WTC11 (cell line): ENCODE measurements at regions not wholly inside any gene's neighbourhood (a gene's known extent, or its start where the extent isn't known, plus 50 kb on each side); places are given as distances from the start of the nearest gene placed in this dataset.

ENCODE experiments used
- ATAC-seq: fragments of 200-7000 bp; cut with Tn5 transposase; 2 replicates; pipeline ENCODE4 v1.10.0; 2021; ENCODE audit warnings: mild to moderate bottlenecking, moderate library complexity
- CTCF ChIA-PET: fragments of 300-600 bp; sonication (Branson Sonifier 250); formaldehyde crosslinking; loops from one replicate; lab custom pipeline; 2021; ENCODE audit warnings: antibody characterized with exemption; lab: Charles Lee
- POLR2A ChIA-PET: fragments of 350-600 bp; sonication (Branson Sonifier 250); formaldehyde crosslinking; loops from one replicate; lab custom pipeline; 2021; ENCODE audit warnings: antibody characterized with exemption; lab: Charles Lee
- DNase-seq: peaks from one replicate; pipeline ENCODE4 v3.0.0; 2021; ENCODE audit warnings: low spot score
- H3K27ac Mint-ChIP-seq: 2 replicates; pipeline ENCODE4 v1.8.0; 2021; ENCODE audit warnings: mixed read lengths
- H3K27me3 Mint-ChIP-seq: 2 replicates; pipeline ENCODE4 v1.8.0; 2021; ENCODE audit warnings: low read depth, mild to moderate bottlenecking, moderate library complexity, mixed read lengths
- H3K36me3 Mint-ChIP-seq: 2 replicates; pipeline ENCODE4 v1.8.0; 2021; ENCODE audit warnings: mixed read lengths
- H3K4me1 Mint-ChIP-seq: 2 replicates; pipeline ENCODE4 v1.8.0; 2022; ENCODE audit warnings: mixed read lengths
- H3K4me3 Mint-ChIP-seq: 2 replicates; pipeline ENCODE4 v1.8.0; 2021; ENCODE audit warnings: mild to moderate bottlenecking, moderate library complexity, mixed read lengths
- H3K9me3 Mint-ChIP-seq: 2 replicates; pipeline ENCODE4 v1.8.0; 2021; ENCODE audit warnings: mixed read lengths
- ATF3 ChIP-seq: sonication (generic); formaldehyde crosslinking; conservative IDR thresholded peaks from 2 replicates; pipeline ENCODE4 v1.8.1; 2022; ENCODE audit warnings: mild to moderate bottlenecking, missing genetic modification reagents
- CTCF ChIP-seq: fragments of 200-600 bp; IDR thresholded peaks from 2 replicates; pipeline ENCODE4 v1.8.0; 2022; ENCODE audit warnings: antibody characterized with exemption
- E2F1 ChIP-seq: sonication (generic); formaldehyde crosslinking; IDR thresholded peaks from 2 replicates; pipeline ENCODE4 v1.8.0; 2022; ENCODE audit warnings: mild to moderate bottlenecking, missing genetic modification reagents
- EMX1 ChIP-seq: fragments of 250-450 bp; sonication (Bioruptor Pico); IDR thresholded peaks from 2 replicates; pipeline ENCODE4 v1.8.0; 2021; ENCODE audit warnings: mild to moderate bottlenecking
- FOXJ3 ChIP-seq: sonication (generic); formaldehyde crosslinking; IDR thresholded peaks from 2 replicates; pipeline ENCODE4 v1.9.0; 2021; ENCODE audit warnings: missing genetic modification reagents, mild to moderate bottlenecking, borderline replicate concordance
- HMGXB4 ChIP-seq: sonication (generic); formaldehyde crosslinking; IDR thresholded peaks from 2 replicates; pipeline ENCODE4 v1.8.1; 2023; ENCODE audit warnings: mild to moderate bottlenecking, moderate library complexity, missing genetic modification reagents
- IRF2 ChIP-seq: sonication (generic); formaldehyde crosslinking; IDR thresholded peaks from 2 replicates; pipeline ENCODE4 v1.8.0; 2022; ENCODE audit warnings: low read depth, missing genetic modification reagents, borderline replicate concordance
- NFYB ChIP-seq: sonication (generic); formaldehyde crosslinking; conservative IDR thresholded peaks from 2 replicates; pipeline ENCODE4 v1.8.0; 2022; ENCODE audit warnings: low read depth, missing genetic modification reagents
- NR1H2 ChIP-seq: sonication (generic); formaldehyde crosslinking; IDR thresholded peaks from 2 replicates; pipeline ENCODE4 v1.9.0; 2021; ENCODE audit warnings: mild to moderate bottlenecking, moderate library complexity, missing genetic modification reagents
- NR3C1 ChIP-seq: sonication (generic); formaldehyde crosslinking; conservative IDR thresholded peaks from 2 replicates; pipeline ENCODE4 v1.8.1; 2023; ENCODE audit warnings: low read depth, mild to moderate bottlenecking, missing genetic modification reagents
- PRDM15 ChIP-seq: sonication (generic); formaldehyde crosslinking; IDR thresholded peaks from 2 replicates; pipeline ENCODE4 v1.8.0; 2022; ENCODE audit warnings: missing genetic modification reagents
- RORB ChIP-seq: fragments of 250-450 bp; sonication (Bioruptor Pico); IDR thresholded peaks from 2 replicates; pipeline ENCODE4 v1.9.0; 2021; ENCODE audit warnings: mild to moderate bottlenecking
- SMAD3 ChIP-seq: sonication (generic); formaldehyde crosslinking; IDR thresholded peaks from 2 replicates; pipeline ENCODE4 v1.8.0; 2022; ENCODE audit warnings: missing genetic modification reagents, mild to moderate bottlenecking, borderline replicate concordance
- SP1 ChIP-seq: sonication (generic); formaldehyde crosslinking; conservative IDR thresholded peaks from 2 replicates; pipeline ENCODE4 v1.8.1; 2022; ENCODE audit warnings: missing genetic modification reagents
- STAT6 ChIP-seq: sonication (generic); formaldehyde crosslinking; conservative IDR thresholded peaks from 2 replicates; pipeline ENCODE4 v1.8.1; 2023; ENCODE audit warnings: mild to moderate bottlenecking, low read depth, missing genetic modification reagents, moderate library complexity
- TCF7 ChIP-seq: sonication (generic); formaldehyde crosslinking; IDR thresholded peaks from 2 replicates; pipeline ENCODE4 v1.8.0; 2022; ENCODE audit warnings: mild to moderate bottlenecking, low read depth, missing genetic modification reagents, moderate library complexity
- TEAD1 ChIP-seq: sonication (generic); formaldehyde crosslinking; IDR thresholded peaks from 2 replicates; pipeline ENCODE4 v1.8.0; 2022; ENCODE audit warnings: mild to moderate bottlenecking, missing genetic modification reagents
- TEAD4 ChIP-seq: sonication (generic); formaldehyde crosslinking; IDR thresholded peaks from 2 replicates; pipeline ENCODE4 v1.8.0; 2022; ENCODE audit warnings: mild to moderate bottlenecking, missing genetic modification reagents
- ZMAT4 ChIP-seq: fragments of 250-450 bp; sonication (Bioruptor Pico); IDR thresholded peaks from 2 replicates; pipeline ENCODE4 v1.9.0; 2021; ENCODE audit warnings: mild to moderate bottlenecking
- ZNF121 ChIP-seq: sonication (generic); formaldehyde crosslinking; IDR thresholded peaks from 2 replicates; pipeline ENCODE4 v1.8.0; 2023; ENCODE audit warnings: missing genetic modification reagents
- ZNF317 ChIP-seq: sonication (generic); formaldehyde crosslinking; IDR thresholded peaks from 2 replicates; pipeline ENCODE4 v1.8.1; 2023; ENCODE audit warnings: low read depth, mild to moderate bottlenecking, moderate library complexity, missing genetic modification reagents, borderline replicate concordance

GRCh38 chr1:221188458-221188857, 309.2 kb downstream of the HLX start:
- POLR2A ChIA-PET, result no interaction called here
- H3K4me3 Mint-ChIP-seq, result no peak overlapping the region
- H3K4me1 Mint-ChIP-seq, result peaks cover 4% of the 10 kb centered on the region
- no peak overlapping the region for H3K27ac Mint-ChIP-seq
- DNase-seq, result no peak
- H3K36me3 Mint-ChIP-seq, result no peaks in the 10 kb centered on the region
- no peaks in the 10 kb centered on the region for H3K27me3 Mint-ChIP-seq
- H3K9me3 Mint-ChIP-seq, result peaks cover 7% of the 10 kb centered on the region; the same call in 1 of the 2 replicates
- CTCF ChIA-PET, result interaction anchor here (2.2 kb wide), 1 partner anchor 15 kb away, joined by 6 read pairs; no protein-coding TSS in a partner anchor
- ATAC-seq, result no peak
- TF ChIP-seq IRF2 (CRISPR knock-in tag), result no peak
- no peak for TF ChIP-seq TEAD4 (CRISPR knock-in tag)
- no peak for TF ChIP-seq E2F1 (CRISPR knock-in tag)
- no peak for TF ChIP-seq TCF7 (CRISPR knock-in tag)
- TF ChIP-seq ATF3 (CRISPR knock-in tag), result no peak
- no peak for TF ChIP-seq ZNF317 (CRISPR knock-in tag)
- TF ChIP-seq NR1H2 (CRISPR knock-in tag), result no peak
- TF ChIP-seq CTCF, result no peak
- no peak for TF ChIP-seq NR3C1
- TF ChIP-seq STAT6 (CRISPR knock-in tag), result no peak
- no peak for TF ChIP-seq TEAD1 (CRISPR knock-in tag)
- TF ChIP-seq SMAD3 (CRISPR knock-in tag), result no peak
- TF ChIP-seq FOXJ3 (CRISPR knock-in tag), result no peak
- no peak for TF ChIP-seq ZMAT4 (CRISPR knock-in tag)
- TF ChIP-seq EMX1 (CRISPR knock-in tag), result no peak
- TF ChIP-seq SP1 (CRISPR knock-in tag), result no peak

GRCh38 chr1:221190249-221190648, 311.0 kb downstream of the HLX start:
- ATAC-seq, result no peak
- Mint-ChIP-seq H3K27me3 (no peaks in the 10 kb centered on the region), H3K27ac (no peak overlapping the region), H3K36me3 (no peaks in the 10 kb centered on the region), H3K4me3 (no peak overlapping the region), H3K9me3 (peaks cover 7% of the 10 kb centered on the region; the same call in 1 of the 2 replicates), H3K4me1 (peaks cover 4% of the 10 kb centered on the region)
- ChIA-PET CTCF (no interaction called here), POLR2A (no interaction called here)
- DNase-seq, result no peak
- TF ChIP-seq PRDM15 (CRISPR knock-in tag), result no peak
- no peak for TF ChIP-seq RORB (CRISPR knock-in tag)
- no peak for TF ChIP-seq NR1H2 (CRISPR knock-in tag)
- no peak for TF ChIP-seq STAT6 (CRISPR knock-in tag)
- TF ChIP-seq NR3C1, result no peak
- TF ChIP-seq HMGXB4 (CRISPR knock-in tag), result no peak
- no peak for TF ChIP-seq NFYB
- TF ChIP-seq ZNF121 (CRISPR knock-in tag), result no peak
